Medulla oblongata (tissue), 1 donor: ENCODE measurements at regions not wholly inside any gene's neighbourhood (a gene's known extent, or its start where the extent isn't known, plus 50 kb on each side); places are given as distances from the start of the nearest gene placed in this dataset.

Experiments used
- DNase-seq: peaks from one replicate; pipeline ENCODE4 v3.0.0-alpha.2; 2015; ENCODE audit errors: extremely low spot score

DNA sequence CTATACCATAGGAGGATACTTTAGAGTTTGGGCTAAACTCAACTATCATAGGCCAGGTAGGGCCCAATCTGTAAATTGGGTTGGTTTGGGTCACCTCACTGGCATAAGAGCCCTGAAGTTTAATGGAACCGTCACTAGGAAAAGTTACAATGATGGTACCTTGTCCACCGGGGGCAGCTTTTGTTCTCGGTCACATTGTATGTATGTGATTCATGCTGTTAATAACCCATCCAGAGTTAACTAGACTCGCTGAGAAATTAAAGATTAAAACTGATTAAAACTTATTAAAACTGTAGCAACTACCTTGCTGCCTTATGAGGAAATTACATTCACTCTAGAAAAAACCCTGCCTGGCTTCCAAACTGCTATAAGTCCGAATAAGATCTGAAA, 145.0 kb upstream of the TMCO5A start:
- no peak for DNase-seq

DNA sequence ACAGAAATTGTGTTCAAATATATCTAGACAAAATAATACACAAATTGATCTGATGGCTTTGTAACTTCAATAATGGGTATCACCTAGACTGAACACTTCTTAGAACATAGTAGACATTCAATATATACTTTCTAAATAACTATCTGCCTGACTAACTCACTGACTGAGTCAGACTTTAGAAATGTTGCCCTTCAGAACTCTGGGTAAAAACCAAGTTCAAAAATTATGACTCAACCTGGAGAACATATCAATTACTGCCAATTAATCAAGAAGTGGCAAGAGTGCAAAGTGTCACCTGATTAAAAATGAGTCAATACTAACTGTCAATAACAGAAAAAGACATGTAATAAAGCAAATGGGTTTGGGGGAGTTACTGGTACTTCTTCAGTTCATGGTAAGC, 144.6 kb upstream of the TMCO5A start:
- no peak for DNase-seq

- DNase-seq = no peak
Observed at GRCh38 chr15:37791693-37792092, 142.7 kb upstream of the TMCO5A start.

DNA sequence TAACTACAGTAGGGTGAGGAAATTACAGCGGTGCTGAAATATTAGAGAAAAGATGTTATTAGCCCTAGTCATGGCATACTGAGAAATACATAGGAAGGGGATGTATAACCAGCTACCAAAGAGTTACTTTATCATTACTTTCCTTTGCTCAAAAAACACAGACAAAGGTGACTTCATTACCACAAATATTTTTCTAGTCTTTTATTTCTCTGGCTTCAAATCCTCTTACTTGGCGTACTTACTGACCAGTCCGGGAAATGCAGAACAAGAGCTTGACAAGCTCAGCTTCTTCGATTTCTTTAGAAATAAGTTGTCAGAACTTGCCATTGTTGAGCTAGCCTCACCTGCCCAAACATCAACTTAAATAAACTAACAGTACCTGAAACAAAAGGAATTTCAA, 142.1 kb upstream of the TMCO5A start:
- DNase-seq = no peak

- DNase-seq = no peak
Observed at GRCh38 chr15:37793851-37794250, 140.6 kb upstream of the TMCO5A start.

DNA sequence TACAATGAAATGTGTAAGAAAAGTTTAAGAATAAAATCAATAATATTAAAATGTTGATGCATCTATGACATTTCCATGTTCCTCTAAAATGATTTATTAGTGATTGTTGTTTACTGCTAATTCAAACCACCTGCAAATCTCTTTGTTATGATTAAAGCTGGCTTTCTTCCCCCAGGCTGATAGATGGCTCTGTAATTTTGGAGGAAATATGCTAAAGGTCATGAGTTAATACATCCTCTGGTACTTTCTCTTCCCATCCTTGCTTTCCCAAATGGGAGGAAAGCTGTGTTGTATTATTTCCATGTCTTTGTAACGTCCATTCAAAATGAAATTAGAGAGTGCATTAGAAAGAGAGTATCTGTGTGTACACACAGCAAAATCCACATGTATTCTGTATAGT, 139.5 kb upstream of the TMCO5A start:
- DNase-seq = no peak

DNA sequence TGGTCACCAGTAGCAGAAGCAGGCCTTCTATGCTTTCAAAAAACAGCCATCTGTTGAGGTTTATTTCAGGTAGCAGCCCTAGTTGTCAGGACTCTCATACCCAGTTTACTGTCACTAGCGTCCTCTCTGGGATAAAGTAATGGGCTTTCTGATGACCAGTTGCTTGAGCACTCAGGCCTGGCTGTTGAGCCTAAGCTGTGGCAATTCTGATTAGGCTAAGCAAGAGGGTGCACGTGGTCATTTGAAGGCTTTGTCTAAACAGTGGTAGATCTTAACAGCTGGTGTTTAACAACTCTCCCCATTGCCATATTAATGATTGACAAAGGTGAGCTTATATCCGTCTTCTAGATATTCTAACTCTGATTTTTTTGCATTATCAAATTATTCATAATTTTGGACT, 132.9 kb upstream of the TMCO5A start:
- no peak for DNase-seq

DNA sequence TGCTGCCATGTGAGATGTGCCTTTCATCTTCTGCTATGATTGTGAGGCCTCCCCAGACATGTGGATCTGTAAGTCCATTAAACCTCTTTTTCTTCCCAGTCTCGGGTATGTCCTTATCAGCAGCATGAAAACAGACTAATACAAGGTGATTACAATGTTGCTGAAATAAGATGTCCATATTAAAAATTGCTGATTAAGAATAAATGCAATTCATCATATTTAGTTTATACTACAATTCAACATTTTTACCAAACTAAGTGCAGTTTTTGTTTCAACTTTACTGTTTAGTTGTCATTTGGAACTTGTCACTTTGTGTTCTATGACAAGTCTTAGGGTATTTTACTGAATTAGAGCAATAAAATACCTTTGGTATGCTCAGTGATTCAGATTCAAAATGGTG, 127.6 kb upstream of the TMCO5A start:
- DNase-seq = no peak

DNA sequence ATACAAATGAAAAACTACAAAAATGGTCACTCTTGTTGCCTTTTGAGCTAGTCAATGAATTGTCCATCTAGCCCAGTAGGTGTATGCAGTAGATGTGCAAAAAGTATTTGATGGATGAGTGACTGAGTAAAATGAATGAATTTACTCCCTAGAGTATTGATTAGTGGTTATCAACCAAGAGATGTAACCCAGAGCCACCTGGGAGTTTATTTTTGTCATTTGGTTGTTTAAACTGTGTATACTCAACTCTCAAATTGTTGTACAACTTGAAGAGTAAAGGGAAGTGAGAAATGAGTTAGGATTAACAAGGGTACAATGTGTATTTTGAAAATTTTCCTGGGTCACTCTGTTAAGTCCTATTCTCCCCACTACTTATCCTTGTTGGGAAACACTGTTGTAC, 124.1 kb upstream of the TMCO5A start:
- DNase-seq = no peak

DNA sequence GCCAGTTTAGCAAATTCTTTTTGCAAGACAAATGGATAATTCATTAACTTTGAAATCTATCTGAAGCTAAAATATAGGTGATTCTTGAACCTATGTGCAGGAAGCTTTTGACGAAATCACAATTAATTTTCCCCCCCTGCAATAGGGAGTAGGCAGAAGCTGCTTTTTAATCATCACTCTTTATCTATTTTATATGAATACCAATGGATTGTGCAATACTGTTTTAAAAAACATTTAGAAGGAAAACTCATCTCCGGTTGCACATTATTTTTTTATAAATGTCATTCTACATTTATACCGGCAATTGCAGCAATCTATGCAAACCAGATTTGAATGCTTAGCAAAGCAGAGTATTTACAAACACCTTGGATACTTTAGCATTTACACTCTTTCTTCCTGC, 121.1 kb upstream of the TMCO5A start:
- DNase-seq = no peak

DNA sequence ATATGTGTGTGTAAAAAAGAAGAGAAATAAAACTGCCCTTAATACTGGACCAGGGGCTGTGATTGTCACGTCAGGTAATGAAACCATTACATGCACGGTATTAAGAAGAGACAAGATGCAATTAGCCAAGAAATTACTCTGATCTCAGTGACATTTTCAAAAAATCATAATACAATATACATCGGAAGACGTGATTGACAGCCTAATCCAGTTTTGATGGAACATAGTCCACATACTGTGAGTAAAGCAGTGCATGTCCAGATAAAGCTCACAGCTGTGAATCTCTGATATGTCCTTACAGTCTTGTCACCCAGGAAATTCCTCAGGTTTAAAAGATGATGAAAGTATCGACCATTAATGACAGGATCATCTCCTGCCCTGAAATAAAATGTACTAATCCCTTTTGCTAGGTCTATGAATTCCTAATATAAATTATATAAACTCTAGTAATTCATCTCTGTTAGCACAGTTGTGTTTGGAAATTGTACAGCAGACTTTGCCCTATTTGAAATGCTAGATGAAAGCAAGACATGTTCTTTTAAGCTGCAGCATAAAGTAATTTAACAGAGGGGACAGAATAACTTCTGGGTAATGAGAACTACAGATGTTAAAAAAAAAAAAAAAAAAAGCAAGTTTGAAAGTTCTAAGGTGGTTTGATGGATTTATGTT, 119.5 kb upstream of the TMCO5A start:
- DNase-seq = no peak

- no peak for DNase-seq
Observed at GRCh38 chr15:37818152-37818677, 116.2 kb upstream of the TMCO5A start.

GRCh38 chr15:37819191-37819590, 115.2 kb upstream of the TMCO5A start:
- DNase-seq = no peak

DNA sequence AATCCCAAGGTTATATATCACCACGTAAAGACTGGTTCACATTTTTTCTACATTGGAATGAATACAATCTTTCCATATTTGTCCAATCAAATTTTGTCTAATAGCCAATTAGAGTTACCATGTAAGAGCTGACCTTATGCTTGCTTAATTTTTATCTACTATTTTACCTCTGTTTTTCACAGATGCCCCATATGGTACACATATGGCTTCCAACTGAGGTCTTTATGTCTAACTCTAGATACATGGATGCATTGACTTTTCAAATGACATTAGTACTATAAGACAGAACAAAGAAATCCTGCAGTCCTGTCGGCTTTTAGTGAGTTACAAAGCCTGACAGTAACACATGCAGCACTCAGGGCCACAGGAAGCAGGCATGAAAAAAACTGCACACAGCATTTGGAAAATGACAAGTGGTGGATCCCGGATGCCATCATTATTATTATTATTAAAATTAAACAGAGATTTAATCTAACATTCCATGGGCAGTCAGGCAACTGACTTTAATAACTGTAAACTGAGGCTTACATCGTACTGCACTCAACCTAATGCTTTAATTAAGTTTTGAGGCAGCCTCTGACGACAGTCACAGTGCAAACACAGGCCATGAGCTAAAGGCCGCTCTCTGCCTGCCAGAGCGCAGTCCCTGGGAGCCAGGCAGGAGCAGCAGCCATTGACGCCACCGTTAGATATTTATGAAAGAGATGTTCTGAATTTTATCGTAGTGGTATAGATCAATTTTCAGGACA, 113.9 kb upstream of the TMCO5A start:
- DNase-seq = no peak

- no peak for DNase-seq
Observed at GRCh38 chr15:37823601-37824275, 110.7 kb upstream of the TMCO5A start.

DNA sequence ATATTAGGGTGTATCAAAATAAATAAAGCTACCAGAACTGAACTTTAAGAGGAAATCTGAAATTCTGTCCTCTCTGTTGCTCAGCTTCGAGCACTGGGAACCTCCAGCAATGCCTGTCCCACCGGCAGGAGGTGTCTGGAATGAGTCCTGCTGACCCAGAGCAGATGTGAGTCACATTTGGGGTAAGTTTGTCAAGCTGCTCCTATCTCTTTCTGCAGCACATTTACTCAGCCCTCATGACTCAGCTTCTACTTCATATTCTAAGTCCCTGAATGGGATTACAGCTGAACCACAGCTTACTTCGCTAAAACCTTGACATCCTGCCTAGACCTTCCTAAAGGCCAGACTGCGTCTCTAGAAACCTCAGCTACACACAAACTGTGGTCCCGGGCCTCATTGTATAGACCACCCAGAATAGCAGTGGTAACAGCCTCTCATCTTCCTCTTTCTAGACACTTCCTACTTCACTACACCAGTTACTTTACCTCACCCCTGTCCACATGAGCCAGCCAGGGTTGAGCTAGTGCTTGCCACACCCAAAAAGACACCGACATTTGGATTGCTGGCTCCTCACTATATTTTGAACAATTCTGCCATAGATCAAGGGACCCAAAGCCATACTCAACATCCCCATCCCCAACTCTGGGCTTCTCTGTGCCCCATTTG, 109.6 kb upstream of the TMCO5A start:
- no peak for DNase-seq

GRCh38 chr15:37837276-37837675, 97.2 kb upstream of the TMCO5A start:
- no peak for DNase-seq

GRCh38 chr15:37847776-37848175, 86.7 kb upstream of the TMCO5A start:
- no peak for DNase-seq

DNA sequence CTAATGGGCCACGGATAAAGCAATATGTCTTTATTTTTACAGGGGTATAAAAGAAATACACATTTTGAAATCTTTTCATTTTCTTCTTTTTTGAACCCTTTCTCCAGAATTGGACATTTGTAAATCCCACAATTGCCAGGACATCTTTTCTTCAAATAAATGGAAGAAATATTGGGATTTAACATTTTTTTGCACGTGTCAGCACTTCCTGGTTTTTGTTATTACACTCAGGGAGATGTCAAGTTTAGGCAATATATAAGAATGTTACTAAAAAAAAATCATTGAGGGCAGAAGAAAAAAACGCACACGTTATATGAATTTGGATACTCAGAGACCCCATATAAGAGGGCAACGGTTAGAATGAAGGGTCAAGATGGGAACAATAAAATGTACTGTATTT, 78.3 kb upstream of the TMCO5A start:
- no peak for DNase-seq

- DNase-seq = no peak
Observed at GRCh38 chr15:37860896-37861295, 73.5 kb upstream of the TMCO5A start.

GRCh38 chr15:37865687-37866086, 68.8 kb upstream of the TMCO5A start:
- no peak for DNase-seq

GRCh38 chr15:37870711-37871110, 63.7 kb upstream of the TMCO5A start:
- DNase-seq = no peak
